ENCODE measurements at regions not wholly inside any gene's neighbourhood (a gene's known extent, or its start where the extent isn't known, plus 50 kb on each side); places are given as distances from the start of the nearest gene placed in this dataset.

DNA sequence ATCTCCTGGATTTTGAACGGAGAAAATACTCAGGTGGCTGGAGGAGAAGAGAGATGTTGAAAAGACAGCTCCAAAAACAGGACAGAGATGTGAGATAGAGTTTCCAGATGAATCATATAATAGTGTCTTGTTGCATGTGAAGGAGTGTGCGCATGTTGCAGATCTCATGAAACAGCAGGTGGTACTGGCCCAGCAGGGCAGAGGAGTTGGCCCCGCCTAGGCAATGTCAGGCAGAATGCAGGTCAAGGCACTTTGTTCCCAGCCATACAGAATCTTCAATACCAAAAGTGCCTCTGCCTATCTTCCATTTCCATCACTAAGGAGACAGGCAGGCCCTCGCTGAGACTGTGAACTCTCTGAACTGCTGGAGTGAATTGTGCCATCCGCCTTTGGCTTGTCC is 63.9 kb upstream of the FAT1 start:
- 94% methylated on average over 2 of the region's 5 CpGs for whole genome bisulfite sequencing (ENCODE audit: insufficient coverage, low coverage, low lambda C conversion rate, missing lambda C conversion rate)
- H3K36me3 ChIP-seq: no peaks in the 10 kb centered on the region
- no peaks in the 10 kb centered on the region for H3K9me3 ChIP-seq
- no peak overlapping the region for H3K4me3 ChIP-seq
- intact Hi-C loops (cut with DNase I): no loop called here
- H3K4me1 ChIP-seq: peaks cover 0 to 13% (median 0%) of the 10 kb centered on the region in 4 donors
- DNase-seq: no peak
- no peak for ATAC-seq
- H3K27me3 ChIP-seq: no peaks in the 10 kb centered on the region
- H3K27ac ChIP-seq: no peak overlapping the region
- TF ChIP-seq POLR2A (IDR thresholded peaks at IDR 0.05): no peak
- TF ChIP-seq, protein P1, sequence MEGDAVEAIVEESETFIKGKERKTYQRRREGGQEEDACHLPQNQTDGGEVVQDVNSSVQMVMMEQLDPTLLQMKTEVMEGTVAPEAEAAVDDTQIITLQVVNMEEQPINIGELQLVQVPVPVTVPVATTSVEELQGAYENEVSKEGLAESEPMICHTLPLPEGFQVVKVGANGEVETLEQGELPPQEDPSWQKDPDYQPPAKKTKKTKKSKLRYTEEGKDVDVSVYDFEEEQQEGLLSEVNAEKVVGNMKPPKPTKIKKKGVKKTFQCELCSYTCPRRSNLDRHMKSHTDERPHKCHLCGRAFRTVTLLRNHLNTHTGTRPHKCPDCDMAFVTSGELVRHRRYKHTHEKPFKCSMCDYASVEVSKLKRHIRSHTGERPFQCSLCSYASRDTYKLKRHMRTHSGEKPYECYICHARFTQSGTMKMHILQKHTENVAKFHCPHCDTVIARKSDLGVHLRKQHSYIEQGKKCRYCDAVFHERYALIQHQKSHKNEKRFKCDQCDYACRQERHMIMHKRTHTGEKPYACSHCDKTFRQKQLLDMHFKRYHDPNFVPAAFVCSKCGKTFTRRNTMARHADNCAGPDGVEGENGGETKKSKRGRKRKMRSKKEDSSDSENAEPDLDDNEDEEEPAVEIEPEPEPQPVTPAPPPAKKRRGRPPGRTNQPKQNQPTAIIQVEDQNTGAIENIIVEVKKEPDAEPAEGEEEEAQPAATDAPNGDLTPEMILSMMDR (IDR thresholded peaks at IDR 0.05): no peak

DNA sequence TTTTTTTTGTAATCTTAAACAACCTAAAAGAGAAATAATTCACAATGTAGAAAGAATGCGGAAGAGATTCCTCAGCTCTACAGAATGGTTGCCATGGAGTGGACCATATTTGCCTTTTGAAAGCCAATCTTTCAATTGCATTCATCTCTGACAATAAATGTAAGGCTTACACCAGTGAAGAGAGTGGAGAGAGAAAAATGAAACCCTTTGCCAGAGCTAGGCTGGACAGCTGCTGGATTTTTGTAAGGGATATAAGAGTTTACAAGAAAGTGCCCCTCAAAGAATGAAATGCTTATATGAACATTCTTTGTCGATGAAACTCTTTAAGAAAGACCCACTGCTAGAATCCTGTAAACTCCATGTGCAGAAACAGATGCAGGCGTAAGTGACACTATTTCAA is 66.0 kb upstream of the FAT1 start:
- no peak overlapping the region for H3K27ac ChIP-seq
- no peaks in the 10 kb centered on the region for H3K36me3 ChIP-seq
- intact Hi-C loops (cut with DNase I): no loop called here
- DNase-seq (no peak), ATAC-seq (no peak)
- no peak overlapping the region for H3K4me3 ChIP-seq
- no peak for TF ChIP-seq POLR2A (IDR thresholded peaks at IDR 0.05)
- TF ChIP-seq, protein P1 (IDR thresholded peaks at IDR 0.05): no peak
- H3K4me1 ChIP-seq: peaks cover 0 to 18% (median 0%) of the 10 kb centered on the region in 4 donors
- WGBS (ENCODE audit: insufficient coverage, low coverage, low lambda C conversion rate, missing lambda C conversion rate): 82% methylated on average over 3 of the region's 3 CpGs
- H3K9me3 ChIP-seq: no peaks in the 10 kb centered on the region
- H3K27me3 ChIP-seq: no peaks in the 10 kb centered on the region

DNA sequence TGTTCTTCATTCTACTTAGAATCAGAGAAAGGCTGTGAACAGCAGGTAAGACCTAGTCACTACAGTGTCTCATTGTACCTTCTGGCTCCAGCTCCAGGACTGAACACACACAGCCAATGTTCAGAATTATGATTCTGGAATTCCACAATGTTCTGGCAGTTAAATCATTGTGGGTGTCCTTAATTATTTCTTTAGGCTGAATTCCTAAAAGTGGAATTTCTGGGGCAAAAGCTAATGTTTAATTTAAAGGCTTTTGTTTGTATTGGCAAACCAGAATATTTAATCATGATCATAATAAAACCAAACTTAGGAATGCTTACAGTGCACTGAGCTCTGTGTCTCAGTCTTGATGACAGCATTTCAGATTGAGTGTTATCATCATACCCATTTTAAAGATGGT is 67.0 kb upstream of the FAT1 start:
- H3K9me3 ChIP-seq: no peaks in the 10 kb centered on the region
- no peak overlapping the region for H3K4me3 ChIP-seq
- no peaks in the 10 kb centered on the region for H3K27me3 ChIP-seq
- peaks cover 0 to 18% (median 0%) of the 10 kb centered on the region in 4 donors for H3K4me1 ChIP-seq
- H3K36me3 ChIP-seq: no peaks in the 10 kb centered on the region
- DNase-seq: no peak
- H3K27ac ChIP-seq: no peak overlapping the region
- no peak for TF ChIP-seq POLR2A (IDR thresholded peaks at IDR 0.05)
- TF ChIP-seq, protein P1 (IDR thresholded peaks at IDR 0.05): no peak
- intact Hi-C loops (cut with DNase I): no loop called here
- ATAC-seq: peak; percentile 28 to 73 (median 56)

DNA sequence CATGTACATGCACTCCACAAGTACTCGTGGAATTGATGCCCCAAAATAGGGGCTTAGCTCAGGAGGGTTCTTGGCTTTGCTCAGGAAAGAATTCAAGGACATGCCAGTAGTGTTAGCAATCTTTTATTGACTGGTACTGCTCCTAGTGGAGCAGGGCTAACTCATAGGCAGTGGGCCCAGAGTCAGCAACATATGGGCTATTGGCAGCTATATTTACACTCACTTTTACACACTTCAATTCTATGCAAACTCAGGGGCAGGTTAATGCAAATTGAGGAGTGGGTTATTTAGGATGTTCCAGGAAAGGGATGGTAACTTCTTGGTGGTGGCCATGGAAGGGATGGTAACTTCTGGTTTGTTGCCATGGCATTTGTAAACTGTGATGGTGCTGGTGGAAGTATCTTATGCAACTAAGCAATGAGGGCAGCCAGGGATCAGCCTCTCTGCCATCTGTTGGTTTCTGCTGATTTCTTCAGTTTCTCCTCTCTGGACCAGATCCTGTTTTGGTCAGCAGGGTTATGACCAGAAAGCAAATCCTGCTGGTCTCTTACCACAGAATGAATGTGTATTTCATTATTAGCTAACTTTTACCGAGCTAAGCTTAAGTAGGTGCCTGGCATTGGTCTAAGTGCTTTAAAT is 69.2 kb upstream of the FAT1 start:
- TF ChIP-seq, protein P1 (IDR thresholded peaks at IDR 0.05): peak in 1 of 4 donors; percentile 10
- no peak for TF ChIP-seq POLR2A (IDR thresholded peaks at IDR 0.05)
- intact Hi-C loops (cut with DNase I): no loop called here
- Histone ChIP-seq H3K4me3 (no peak overlapping the region), H3K27me3 (no peaks in the 10 kb centered on the region), H3K9me3 (no peaks in the 10 kb centered on the region), H3K27ac (peak overlapping the region in 2 of 3 donors; percentile 28 to 44), H3K36me3 (no peaks in the 10 kb centered on the region), H3K4me1 (peaks cover 0 to 18% (median 0%) of the 10 kb centered on the region in 4 donors)
- WGBS (ENCODE audit: insufficient coverage, low coverage, low lambda C conversion rate, missing lambda C conversion rate): 31% methylated on average over 2 of the region's 2 CpGs
- ATAC-seq (peak; percentile 88 to 97 (median 92)), DNase-seq (peak in 1 of 3 donors; percentile 65)
